AG09309 (cell line): ENCODE measurements at regions not wholly inside any gene's neighbourhood (a gene's known extent, or its start where the extent isn't known, plus 50 kb on each side); places are given as distances from the start of the nearest gene placed in this dataset.

ENCODE experiments used
- DNase-seq: peaks from one replicate; pipeline ENCODE4 v3.0.0-alpha.2; 2010; ENCODE audit warnings: low read depth
- H3K4me3 ChIP-seq: 2 replicates; pipeline ENCODE4 v1.5.1; 2011; ENCODE audit warnings: mild to moderate bottlenecking, low read depth, low read length, moderate library complexity; ENCODE audit not compliant: control insufficient read depth
- TF ChIP-seq, protein P1 (sequence below): IDR thresholded peaks from 2 replicates; pipeline ENCODE4 v1.5.1; 2011; ENCODE audit warnings: mild to moderate bottlenecking, low read depth, low read length, inconsistent platforms; ENCODE audit not compliant: insufficient read depth, control insufficient read depth; ENCODE audit errors: missing control alignments

DNA sequence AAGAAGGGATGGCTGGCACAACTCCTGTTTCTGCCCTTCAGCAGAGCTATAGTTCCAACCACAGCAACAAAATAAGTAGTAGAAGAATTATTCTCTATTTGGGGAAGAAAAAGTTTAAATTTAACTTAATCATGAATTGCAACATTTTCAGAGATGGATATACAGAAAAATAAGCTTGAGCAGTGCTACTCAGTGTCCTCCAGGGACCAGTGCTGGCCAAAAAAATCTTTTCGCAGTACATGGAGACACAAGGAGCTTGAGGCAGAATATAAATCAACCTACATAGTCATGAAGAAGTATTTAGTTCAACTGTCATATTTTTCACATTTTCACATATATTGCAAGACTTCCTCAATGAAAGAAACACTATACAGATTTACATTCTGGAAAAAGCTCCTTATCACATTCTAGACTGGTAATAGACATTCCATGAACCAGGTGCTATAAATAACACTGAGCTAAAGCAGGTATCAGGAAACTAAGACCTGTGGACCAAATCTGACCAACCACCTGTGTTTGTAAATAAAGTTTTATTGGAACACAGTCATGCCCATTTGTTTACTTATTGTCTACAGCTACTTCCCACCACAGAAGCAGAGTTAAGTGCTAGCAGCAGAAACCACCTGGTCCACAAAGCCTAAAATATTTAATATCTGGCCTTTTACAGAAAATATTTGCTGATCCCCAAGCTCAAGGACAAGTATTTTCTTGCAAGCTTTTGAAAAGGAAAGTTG lies 101.9 kb downstream of the RGS21 start:
- TF ChIP-seq, protein P1, sequence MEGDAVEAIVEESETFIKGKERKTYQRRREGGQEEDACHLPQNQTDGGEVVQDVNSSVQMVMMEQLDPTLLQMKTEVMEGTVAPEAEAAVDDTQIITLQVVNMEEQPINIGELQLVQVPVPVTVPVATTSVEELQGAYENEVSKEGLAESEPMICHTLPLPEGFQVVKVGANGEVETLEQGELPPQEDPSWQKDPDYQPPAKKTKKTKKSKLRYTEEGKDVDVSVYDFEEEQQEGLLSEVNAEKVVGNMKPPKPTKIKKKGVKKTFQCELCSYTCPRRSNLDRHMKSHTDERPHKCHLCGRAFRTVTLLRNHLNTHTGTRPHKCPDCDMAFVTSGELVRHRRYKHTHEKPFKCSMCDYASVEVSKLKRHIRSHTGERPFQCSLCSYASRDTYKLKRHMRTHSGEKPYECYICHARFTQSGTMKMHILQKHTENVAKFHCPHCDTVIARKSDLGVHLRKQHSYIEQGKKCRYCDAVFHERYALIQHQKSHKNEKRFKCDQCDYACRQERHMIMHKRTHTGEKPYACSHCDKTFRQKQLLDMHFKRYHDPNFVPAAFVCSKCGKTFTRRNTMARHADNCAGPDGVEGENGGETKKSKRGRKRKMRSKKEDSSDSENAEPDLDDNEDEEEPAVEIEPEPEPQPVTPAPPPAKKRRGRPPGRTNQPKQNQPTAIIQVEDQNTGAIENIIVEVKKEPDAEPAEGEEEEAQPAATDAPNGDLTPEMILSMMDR = no peak
- DNase-seq = no peak
- no peak overlapping the region for H3K4me3 ChIP-seq

DNA sequence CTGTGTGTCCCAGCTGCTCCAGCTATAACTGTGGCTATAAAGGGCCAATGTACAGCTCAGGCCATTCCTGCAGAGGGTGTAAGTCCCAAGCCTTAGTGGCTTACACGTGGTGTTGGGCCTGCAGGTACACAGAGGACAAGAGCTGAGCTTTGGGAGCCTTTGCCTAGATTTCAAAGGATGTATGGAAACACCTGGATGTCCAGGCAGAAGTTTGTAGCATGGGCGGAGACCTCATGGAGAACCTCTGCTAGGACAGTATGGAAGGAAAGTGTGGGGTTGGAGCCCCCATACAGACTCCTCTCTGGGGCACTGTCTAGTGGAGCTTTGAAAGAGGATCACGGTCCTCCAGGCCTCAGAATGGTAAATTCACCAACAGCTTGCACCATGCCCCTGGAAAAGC lies 113.9 kb downstream of the RGS21 start:
- no peak for DNase-seq
- H3K4me3 ChIP-seq = no peak overlapping the region
- TF ChIP-seq, protein P1 = no peak

DNA sequence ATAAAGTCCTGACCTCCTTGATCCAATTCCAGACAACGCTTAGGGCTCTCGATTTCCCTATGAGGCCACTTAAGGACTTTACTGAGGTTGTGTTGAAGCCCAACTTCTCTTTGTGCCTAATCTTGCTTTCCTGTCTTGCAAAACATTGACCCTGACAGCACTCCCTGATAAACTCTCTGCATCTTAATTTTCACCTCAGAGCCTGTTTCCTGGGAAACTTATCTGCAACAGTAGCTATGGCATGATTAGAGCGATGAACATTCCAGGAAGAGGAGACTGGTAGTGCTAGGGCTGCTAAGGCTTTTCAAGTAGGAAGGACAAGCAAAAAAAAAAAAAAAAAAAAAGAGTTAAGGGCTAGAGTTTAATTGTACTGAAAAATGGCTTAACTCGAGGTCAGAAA lies 118.9 kb downstream of the RGS21 start:
- no peak overlapping the region for H3K4me3 ChIP-seq
- TF ChIP-seq, protein P1 = no peak
- DNase-seq = no peak

DNA sequence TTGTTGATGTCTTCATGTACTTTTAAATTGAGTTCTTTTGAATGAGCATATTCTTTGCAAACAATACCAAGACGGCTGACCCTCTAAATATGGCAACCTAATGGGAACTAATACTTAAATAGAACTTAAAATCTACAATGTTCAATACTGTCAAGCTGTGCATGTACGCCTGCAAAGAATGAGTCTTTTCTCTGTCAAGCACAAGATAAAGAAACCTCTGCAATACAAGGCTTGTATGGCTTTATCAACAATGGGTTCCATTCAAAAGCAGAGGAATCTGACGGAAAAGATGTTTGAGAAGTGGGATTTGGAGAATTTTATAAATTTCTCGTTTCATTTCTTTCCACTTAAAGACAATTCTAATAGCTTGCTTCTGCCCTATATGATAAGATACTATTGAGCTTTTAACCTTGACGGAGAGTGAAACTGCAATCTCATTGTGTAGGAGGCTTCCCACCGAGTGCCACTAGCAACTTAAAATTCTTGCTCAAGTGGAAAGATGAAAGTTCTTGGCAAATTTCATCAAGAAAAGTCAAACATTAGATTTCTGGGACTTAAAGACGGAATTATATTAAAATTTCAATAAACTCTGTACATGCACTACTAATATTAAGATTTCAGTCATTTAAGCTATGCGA lies 119.8 kb downstream of the RGS21 start:
- TF ChIP-seq, protein P1 = no peak
- no peak for DNase-seq
- H3K4me3 ChIP-seq = no peak overlapping the region

DNA sequence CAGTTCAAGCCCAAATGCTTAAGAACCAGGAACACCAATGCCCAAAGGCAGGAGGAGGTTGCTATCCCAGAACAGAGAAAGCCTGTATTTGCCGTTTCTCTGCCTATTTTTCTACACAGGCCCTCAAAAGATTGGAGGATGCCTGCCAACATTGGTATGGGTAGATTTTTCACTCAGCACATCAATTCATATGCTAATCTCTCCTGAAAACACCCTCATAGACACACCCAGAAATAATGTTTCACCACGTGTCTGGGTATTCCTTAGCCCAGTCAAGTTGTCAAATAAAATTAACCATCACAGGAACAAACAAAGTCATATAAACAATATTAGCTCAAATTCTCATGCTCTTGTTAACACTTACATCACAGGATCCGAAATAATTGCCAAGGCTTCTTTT lies 121.9 kb downstream of the RGS21 start:
- no peak for DNase-seq
- TF ChIP-seq, protein P1 = no peak
- no peak overlapping the region for H3K4me3 ChIP-seq

DNA sequence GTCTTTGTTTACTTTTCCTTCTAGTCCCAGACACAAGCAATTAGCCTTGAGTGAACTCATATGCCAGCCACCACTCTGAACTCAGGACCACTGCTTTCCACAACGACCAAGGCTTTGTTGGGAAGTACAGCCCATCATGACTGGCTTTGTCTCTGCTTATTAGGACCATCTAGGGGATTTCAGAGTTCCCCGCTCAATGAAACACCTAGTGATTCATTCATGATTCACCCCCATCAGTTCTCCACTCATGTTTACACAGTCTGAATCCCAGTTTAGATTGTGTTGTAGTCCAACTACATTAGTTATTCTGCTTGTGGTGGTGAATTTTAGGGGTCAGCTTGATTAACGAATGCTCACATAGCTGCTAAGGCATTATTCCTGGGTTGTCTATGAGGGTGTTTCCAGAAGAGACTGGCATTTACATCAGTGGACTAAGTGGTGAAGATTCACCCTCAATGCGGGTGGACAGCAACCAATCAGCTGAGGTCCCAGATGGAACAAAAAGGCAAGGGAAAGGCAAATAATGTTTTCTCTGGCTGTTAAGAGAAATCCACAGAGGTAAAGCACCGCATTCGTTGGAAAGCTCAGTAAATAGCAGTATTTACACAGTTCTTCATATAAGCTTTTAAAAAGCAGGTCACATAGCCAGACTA lies 122.7 kb downstream of the RGS21 start:
- TF ChIP-seq, protein P1 = no peak
- H3K4me3 ChIP-seq = no peak overlapping the region
- peak; percentile 4 for DNase-seq
